A673 (cell line): ENCODE measurements at regions not wholly inside any gene's neighbourhood (a gene's known extent, or its start where the extent isn't known, plus 50 kb on each side); places are given as distances from the start of the nearest gene placed in this dataset.

Source experiments
- BruUV-seq: library from RNA; stranded (reverse); fragments of 400-500 nt; replicated peaks from 2 replicates; lab custom pipeline; 2021; lab: Mats Ljungman, UMichigan
- CTCF ChIA-PET: fragments of 300-600 bp; sonication (Branson Sonifier 250); formaldehyde crosslinking; loops from one replicate; lab custom pipeline; 2022; ENCODE audit warnings: antibody characterized with exemption; lab: Charles Lee
- POLR2A ChIA-PET: fragments of 300-600 bp; sonication (Branson Sonifier 250); formaldehyde crosslinking; loops from one replicate; lab custom pipeline; 2022; ENCODE audit warnings: antibody characterized with exemption; ENCODE audit not compliant: low non-redundant PET; lab: Charles Lee
- DNase-seq: peaks from one replicate; pipeline ENCODE4 v3.0.0-alpha.2; 2015; ENCODE audit warnings: low spot score
- H3K27ac ChIP-seq: fragments of 200-600 bp; sonication (generic); 2 replicates; pipeline ENCODE4 v1.5.1; 2016; ENCODE audit warnings: mixed run types, low read depth, mild to moderate bottlenecking, mixed read lengths, antibody characterized with exemption, low read length; ENCODE audit not compliant: poor library complexity, severe bottlenecking
- H3K27me3 ChIP-seq: fragments of 200-600 bp; sonication (generic); replicated peaks from 2 replicates; pipeline ENCODE4 v1.6.1; 2017; ENCODE audit warnings: mixed run types, low read depth, mild to moderate bottlenecking, mixed read lengths, antibody characterized with exemption, low read length; ENCODE audit not compliant: insufficient read depth, poor library complexity
- H3K36me3 ChIP-seq: fragments of 200-600 bp; sonication (generic); 2 replicates; pipeline ENCODE4 v1.6.1; 2016; ENCODE audit warnings: mixed run types, mild to moderate bottlenecking, mixed read lengths, antibody characterized with exemption, low read length; ENCODE audit not compliant: insufficient read depth, poor library complexity, severe bottlenecking
- H3K4me1 ChIP-seq: fragments of 200-600 bp; sonication (generic); 2 replicates; pipeline ENCODE4 v1.6.1; 2017; ENCODE audit warnings: mixed run types, mild to moderate bottlenecking, mixed read lengths, antibody characterized with exemption, low read length; ENCODE audit not compliant: insufficient read depth, poor library complexity, severe bottlenecking
- H3K4me3 ChIP-seq: fragments of 200-600 bp; sonication (generic); 2 replicates; pipeline ENCODE4 v1.5.1; 2016; ENCODE audit warnings: low read depth, mixed run types, mild to moderate bottlenecking, mixed read lengths, low read length; ENCODE audit not compliant: poor library complexity, severe bottlenecking
- H3K9me3 ChIP-seq: fragments of 200-600 bp; sonication (generic); 2 replicates; pipeline ENCODE4 v1.6.1; 2016; ENCODE audit warnings: mixed run types, low read depth, mild to moderate bottlenecking, mixed read lengths, antibody characterized with exemption, low read length; ENCODE audit not compliant: poor library complexity, severe bottlenecking
- CTCF ChIP-seq: fragments of 300-800, 200-600 bp; sonication (generic); conservative IDR thresholded peaks from 2 replicates; pipeline ENCODE4 v1.5.1; 2017; ENCODE audit warnings: low read depth, mild to moderate bottlenecking, antibody characterized with exemption, low read length, moderate library complexity, mixed read lengths
- EZH2 ChIP-seq: fragments of 200-600 bp; sonication (generic); IDR thresholded peaks from 2 replicates; pipeline ENCODE4 v1.6.1; 2017; ENCODE audit warnings: borderline replicate concordance, low read depth, mild to moderate bottlenecking, mixed read lengths, antibody characterized with exemption, low read length; ENCODE audit not compliant: poor library complexity, severe bottlenecking
- intact Hi-C: fragments of 100-400 bp; cut with micrococcal nuclease; formaldehyde crosslinking; loops from one replicate; pipeline ENCODE4 v1.10.0; 2022; ENCODE audit not compliant: unreplicated experiment

GRCh38 chr5:13640270-13640669 is 304.2 kb downstream of the DNAH5 start:
- TF ChIP-seq EZH2 (no peak), CTCF (no peak)
- no peaks in the 10 kb centered on the region for H3K4me1 ChIP-seq
- no peak overlapping the region for H3K27ac ChIP-seq
- no peak for DNase-seq
- POLR2A ChIA-PET = no interaction called here
- intact Hi-C loops = no loop called here
- no TSS peak for BruUV-seq
- no peak overlapping the region for H3K4me3 ChIP-seq
- H3K9me3 ChIP-seq = no peaks in the 10 kb centered on the region
- no peaks in the 10 kb centered on the region for H3K36me3 ChIP-seq
- CTCF ChIA-PET = no interaction called here
- H3K27me3 ChIP-seq = no peaks in the 10 kb centered on the region

GRCh38 chr5:13632676-13633075 is 311.8 kb downstream of the DNAH5 start:
- BruUV-seq = no TSS peak
- H3K4me3 ChIP-seq = no peak overlapping the region
- H3K27me3 ChIP-seq = no peaks in the 10 kb centered on the region
- no peaks in the 10 kb centered on the region for H3K9me3 ChIP-seq
- no peak for TF ChIP-seq EZH2
- no peak for TF ChIP-seq CTCF
- no peak overlapping the region for H3K27ac ChIP-seq
- POLR2A ChIA-PET = no interaction called here
- intact Hi-C loops = no loop called here
- H3K36me3 ChIP-seq = no peaks in the 10 kb centered on the region
- CTCF ChIA-PET = no interaction called here
- H3K4me1 ChIP-seq = no peaks in the 10 kb centered on the region
- no peak for DNase-seq

GRCh38 chr5:13629218-13629617 is 315.3 kb downstream of the DNAH5 start:
- no peaks in the 10 kb centered on the region for H3K27me3 ChIP-seq
- POLR2A ChIA-PET = no interaction called here
- no peak overlapping the region for H3K4me3 ChIP-seq
- BruUV-seq = no TSS peak
- H3K36me3 ChIP-seq = no peaks in the 10 kb centered on the region
- no peak overlapping the region for H3K27ac ChIP-seq
- TF ChIP-seq EZH2 (no peak), CTCF (no peak)
- CTCF ChIA-PET = no interaction called here
- no peak for DNase-seq
- H3K9me3 ChIP-seq = no peaks in the 10 kb centered on the region
- H3K4me1 ChIP-seq = no peaks in the 10 kb centered on the region
- intact Hi-C loops = no loop called here
